Ammon's horn (tissue), 1 donor: ENCODE measurements at regions not wholly inside any gene's neighbourhood (a gene's known extent, or its start where the extent isn't known, plus 50 kb on each side); places are given as distances from the start of the nearest gene placed in this dataset.
"Not testable (repeated sequence)": the region's sequence is repeated elsewhere in the genome, so short reads cannot be mapped to it uniquely, and the experiment has no call there.

Experiments
- DNase-seq: peaks from one replicate; pipeline ENCODE4 v3.0.0-alpha.2; 2016; ENCODE audit warnings: low spot score

GRCh38 chr6:120357447-120357846 lies 976.8 kb downstream of the TBC1D32 start:
- no peak for DNase-seq

GRCh38 chr6:120355822-120356221 lies 978.5 kb downstream of the TBC1D32 start:
- DNase-seq: no peak

DNA sequence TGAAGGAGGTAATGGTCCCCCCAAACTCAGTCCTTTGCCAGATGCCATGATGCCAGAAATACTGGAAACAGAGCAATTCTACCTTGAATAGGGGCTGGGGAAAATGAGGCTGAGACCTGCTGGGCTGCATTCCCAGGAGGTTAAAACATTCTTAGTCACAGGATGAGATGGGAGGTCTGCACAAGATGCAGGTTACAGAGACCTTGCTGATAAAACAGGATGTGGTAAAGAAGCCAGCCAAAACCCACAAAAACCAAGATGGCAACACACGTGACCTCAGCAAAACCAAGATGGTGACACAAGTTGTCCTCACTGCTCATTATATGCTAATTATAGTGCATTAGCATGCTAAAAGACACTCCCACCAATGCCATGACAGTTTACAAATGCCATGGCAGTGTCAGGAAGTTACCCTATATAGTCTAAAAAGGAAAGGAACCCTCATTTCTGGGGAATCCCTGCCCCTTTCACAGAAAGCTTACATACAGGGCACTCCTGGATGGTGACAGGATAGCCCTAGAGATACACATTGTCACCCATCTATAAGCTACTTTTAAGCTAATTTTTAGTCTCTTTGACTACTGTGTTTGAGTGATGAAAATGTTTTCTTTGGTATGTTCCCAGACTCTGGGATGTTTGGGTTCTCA lies 979.7 kb downstream of the TBC1D32 start:
- no peak for DNase-seq

DNA sequence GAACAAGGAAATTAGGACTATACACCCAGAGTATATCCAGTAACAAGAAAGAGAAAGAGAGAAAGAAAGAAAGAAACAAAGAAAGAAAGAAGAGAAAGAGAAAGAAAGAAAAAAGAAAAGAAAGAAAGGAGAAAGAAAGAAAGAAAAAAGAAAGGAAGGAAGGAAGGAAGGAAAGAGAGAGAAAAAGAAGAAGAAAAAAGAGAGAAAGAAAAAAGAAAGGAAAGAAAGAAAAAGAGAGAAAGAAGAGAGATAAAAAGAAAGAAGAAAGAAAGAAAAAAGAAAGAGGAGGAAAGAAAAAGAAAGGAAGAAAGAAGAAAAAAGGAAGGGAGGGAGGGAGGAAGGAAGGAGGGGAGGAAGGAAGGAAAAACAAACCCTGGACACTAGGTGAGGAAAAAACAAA lies 981.8 kb downstream of the TBC1D32 start:
- no peak for DNase-seq

DNA sequence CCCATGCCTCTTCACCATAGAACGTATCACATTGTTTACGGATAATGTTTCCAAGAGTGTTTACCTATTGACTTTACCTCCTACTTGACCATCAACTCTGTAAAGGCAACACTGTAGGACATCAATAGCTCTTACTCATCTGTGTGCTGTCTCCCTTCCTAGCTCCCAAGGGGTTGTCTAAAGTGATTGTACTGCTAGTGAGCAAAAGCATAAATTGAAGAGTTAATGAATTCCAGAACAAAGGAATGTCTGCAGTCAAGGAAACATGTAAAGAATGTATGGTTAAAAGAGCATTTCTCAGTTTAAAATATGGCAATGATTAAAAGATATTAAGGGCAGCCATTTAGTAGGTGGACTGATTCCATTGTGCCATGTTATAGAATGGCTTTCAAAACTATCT lies 985.4 kb downstream of the TBC1D32 start:
- no peak for DNase-seq

DNA sequence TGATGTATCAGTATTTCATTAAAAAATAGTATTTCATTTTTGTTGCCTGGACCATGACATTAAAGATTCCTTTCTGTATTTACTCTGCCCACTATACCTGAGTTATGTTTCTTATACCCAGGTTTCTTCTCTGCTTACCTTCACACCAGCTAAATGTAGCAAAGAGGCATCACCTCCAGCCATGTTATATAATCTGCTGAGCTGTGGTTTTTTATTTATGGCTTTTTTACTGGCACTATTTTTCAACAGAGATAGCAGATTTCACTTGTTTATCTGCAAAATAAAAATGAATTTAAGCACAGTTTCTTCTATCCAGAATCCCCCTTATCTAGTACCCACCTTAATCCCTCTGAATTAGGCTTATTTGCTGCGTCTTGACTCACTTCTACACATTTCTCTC lies 979.0 kb upstream of the MAN1A1 start:
- DNase-seq: no peak

GRCh38 chr6:120320481-120321162 lies 971.1 kb upstream of the MAN1A1 start:
- DNase-seq: no peak

DNA sequence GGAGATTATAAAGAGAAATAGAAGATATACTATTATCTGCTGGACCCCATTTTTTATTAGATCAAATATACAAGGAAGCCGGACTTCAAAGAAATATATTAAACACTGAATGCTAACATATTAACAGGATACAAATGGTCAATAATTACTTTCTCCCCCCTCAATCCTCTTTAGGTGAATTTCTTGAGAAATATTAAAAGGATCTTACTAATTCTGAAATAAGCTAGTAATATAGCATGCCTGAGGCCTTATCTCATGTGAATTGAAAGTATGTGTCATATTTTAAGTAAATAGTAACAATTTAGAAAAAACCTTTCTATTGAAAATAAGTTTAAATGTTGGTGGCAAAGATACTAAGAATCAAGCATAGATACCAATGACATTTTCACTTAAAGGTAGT lies 954.7 kb upstream of the MAN1A1 start:
- no peak for DNase-seq

DNA sequence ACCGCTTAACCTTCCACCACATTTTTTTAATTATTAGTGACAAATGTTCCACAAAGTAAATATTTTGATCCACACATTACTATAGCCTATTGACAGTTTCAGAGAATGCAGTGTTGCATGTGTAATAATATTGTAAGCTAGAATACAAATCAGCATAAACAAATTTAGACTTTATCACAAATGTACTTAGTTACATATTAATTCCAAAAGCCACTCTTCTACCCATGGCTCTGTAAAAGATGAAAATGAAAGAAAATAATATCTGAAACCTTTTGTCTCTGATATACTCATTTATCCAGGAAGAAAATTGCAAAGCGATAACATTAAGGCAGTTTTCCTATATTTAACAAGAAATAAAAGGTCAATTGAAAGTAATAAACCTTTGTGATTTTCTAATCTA lies 954.0 kb upstream of the MAN1A1 start:
- DNase-seq: no peak

- no peak for DNase-seq
Observed at GRCh38 chr6:120302041-120302440, 952.5 kb upstream of the MAN1A1 start.

DNA sequence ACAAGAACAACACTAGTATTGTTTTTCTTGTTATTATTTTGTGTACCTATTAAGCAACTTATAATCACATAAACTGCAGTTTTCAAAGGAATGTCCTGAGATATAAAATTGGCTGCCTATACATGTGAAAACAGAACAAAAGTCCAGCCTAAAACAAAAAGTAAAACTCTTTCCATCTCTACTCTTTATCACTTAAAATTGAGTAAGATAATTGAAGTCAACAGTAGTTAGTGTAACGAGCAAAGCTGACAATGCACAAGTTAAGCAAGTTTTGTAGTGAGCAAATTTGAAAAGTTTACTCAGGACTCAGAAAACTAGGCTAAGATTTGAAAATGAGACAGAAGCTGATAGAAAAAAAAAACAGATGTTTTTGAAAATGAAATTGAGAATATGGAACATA lies 941.4 kb upstream of the MAN1A1 start:
- DNase-seq: no peak

- DNase-seq: no peak
Observed at GRCh38 chr6:120282005-120282404, 932.4 kb upstream of the MAN1A1 start.

DNA sequence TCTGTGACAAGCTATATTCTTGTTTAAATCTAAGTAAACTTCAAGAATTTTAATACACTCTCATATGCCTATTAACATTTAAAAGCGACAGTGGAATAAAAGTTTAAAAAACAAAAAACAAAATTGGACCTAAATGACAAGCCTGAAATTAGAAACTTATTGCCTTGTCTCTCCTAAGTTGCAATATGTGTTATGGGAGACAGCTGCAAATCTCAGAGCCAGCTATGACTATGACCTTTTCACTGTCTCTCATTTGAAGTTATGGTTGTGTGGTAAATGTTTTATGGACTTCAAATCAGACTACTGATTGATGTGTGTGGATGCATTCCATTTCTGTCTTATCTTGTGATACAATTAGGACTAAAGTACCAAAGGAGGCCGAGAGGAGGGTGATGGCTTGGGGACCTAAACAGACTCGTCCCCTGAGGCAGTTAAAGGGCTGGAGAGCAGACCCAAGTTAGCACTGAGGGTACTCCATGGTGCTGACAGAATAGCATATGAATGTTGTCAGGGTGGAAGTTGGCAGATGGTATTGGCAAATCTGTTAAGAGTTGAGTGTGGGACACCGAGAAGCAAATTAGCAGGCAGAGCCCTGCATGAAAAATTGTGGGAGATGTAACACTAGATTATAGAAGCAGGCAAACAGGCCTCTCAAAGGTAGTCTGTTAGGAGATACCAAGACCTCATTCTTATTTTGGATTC lies 930.1 kb upstream of the MAN1A1 start:
- DNase-seq: peak; percentile 39

GRCh38 chr6:120278689-120279396 lies 929.3 kb upstream of the MAN1A1 start:
- no peak for DNase-seq

DNA sequence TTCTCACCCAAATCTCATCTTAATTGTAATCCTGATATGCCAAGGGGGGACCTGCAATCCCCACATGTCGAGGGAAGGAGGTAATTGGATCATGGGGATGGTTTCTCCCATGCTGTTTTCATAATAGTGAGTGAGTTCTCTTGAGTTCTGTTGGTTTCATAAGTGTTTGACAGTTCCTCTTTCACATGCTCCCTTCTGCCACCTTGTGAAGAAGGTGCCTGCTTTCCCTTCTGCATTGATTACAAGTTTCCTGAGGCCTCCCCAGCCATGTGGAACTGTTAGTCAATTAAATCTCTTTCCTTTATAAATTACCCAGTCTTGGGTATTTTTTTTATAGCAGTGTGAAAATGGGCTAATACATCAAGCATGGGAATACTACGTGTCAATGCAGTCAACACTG lies 925.0 kb upstream of the MAN1A1 start:
- no peak for DNase-seq

- DNase-seq: no peak
Observed at GRCh38 chr6:120273411-120273810, 923.9 kb upstream of the MAN1A1 start.

DNA sequence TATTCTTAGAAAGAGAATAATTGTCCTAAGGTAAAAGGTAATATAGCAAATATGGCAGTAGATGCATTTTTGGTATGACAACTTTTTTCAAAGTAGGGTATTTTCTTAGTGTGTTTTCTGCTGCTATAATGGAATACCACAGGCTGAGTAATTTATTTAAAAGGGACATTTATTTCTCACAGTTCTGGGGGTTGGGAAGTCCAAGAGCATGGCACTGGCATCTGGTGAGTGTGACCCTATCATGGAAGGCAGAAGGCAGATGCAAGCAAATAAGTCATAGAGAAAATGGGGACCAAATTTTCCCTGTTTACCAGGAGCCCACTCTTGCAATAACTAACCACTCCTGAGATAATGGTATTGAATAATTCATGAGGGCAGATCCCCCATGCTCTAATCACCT lies 922.5 kb upstream of the MAN1A1 start:
- no peak for DNase-seq

- not testable (repeated sequence) for DNase-seq
Observed at GRCh38 chr6:120268256-120268655, 918.7 kb upstream of the MAN1A1 start.

- no peak for DNase-seq
Observed at GRCh38 chr6:120262354-120262753, 912.8 kb upstream of the MAN1A1 start.

DNA sequence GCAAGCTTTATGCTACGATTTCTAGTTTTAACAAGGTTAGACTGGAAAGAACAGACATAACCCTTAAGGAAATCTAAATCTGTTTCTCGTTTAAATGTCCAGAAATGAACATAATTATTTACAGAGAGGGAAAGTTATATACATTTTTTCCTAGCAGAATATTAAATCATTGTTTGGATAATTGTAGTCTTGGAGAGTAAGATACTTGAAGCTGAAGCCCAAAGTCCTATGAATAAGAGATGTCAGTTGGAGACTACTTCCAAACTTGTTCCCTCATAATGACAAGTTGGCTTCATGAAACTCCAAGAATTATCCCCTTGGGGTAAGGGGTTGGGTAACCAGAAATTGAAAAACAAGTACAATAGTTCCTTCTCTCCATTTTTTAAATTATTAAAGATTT lies 911.1 kb upstream of the MAN1A1 start:
- DNase-seq: no peak

GRCh38 chr6:120254651-120255050 lies 905.1 kb upstream of the MAN1A1 start:
- DNase-seq: no peak

- DNase-seq: no peak
Observed at GRCh38 chr6:120248451-120248850, 898.9 kb upstream of the MAN1A1 start.

DNA sequence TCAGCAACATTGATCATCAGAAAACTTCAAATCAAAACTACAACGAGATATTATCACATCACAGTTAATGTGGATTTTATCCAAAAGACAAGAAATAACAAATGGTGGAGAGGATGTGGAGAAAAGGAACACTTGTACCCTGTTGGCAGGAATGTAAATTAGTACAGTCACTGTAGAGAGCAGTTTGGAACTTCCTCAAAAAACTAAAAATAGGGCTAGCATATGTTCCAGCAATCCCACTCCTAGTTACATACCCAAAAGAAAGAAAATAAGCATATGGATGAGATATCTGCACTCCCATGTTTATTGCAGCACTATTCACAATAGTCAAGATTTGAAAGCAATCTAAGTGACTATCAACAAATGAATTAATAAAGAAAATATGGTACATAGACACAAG lies 887.7 kb upstream of the MAN1A1 start:
- peak; percentile 3 for DNase-seq
